ENCODE measurements at regions not wholly inside any gene's neighbourhood (a gene's known extent, or its start where the extent isn't known, plus 50 kb on each side); places are given as distances from the start of the nearest gene placed in this dataset.

GRCh38 chr3:103613397-103614156 lies 1178.8 kb downstream of the ZPLD1 start:
- DNase-seq (ENCODE audit: extremely low read depth, low read depth) = no peak
- H3K4me3 ChIP-seq (replicated peaks; ENCODE audit: low read depth, low read length) = no peak overlapping the region
- no peak for TF ChIP-seq CTCF (IDR thresholded peaks at IDR 0.05; ENCODE audit: low read depth, low read length, missing control alignments)

- H3K4me3 ChIP-seq (replicated peaks; ENCODE audit: low read depth, low read length) = no peak overlapping the region
- no peak for TF ChIP-seq CTCF (IDR thresholded peaks at IDR 0.05; ENCODE audit: low read depth, low read length, missing control alignments)
- no peak for DNase-seq (ENCODE audit: extremely low read depth, low read depth)
Measured at GRCh38 chr3:103614719-103615118, 1179.9 kb downstream of the ZPLD1 start.

DNA sequence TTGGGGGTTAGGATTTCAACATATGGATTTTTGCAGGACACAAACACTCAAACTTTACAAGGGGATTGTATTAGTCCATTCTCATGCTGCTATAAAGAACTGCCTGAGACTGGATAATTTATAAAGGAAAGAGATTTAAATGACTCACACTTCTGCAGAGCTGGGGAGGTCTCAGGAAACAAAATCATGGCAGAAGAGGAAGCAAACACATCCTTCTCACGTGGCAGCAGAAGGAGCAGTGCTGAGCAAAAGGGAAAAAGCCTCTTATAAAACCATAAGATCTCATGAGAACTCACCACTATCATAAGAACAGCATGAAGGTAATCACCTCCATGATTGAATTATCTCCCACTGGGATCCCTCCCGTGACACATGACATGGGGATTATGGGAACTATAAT lies 1183.1 kb downstream of the ZPLD1 start:
- TF ChIP-seq CTCF (IDR thresholded peaks at IDR 0.05; ENCODE audit: low read depth, low read length, missing control alignments) = no peak
- H3K4me3 ChIP-seq (replicated peaks; ENCODE audit: low read depth, low read length) = no peak overlapping the region
- DNase-seq (ENCODE audit: extremely low read depth, low read depth) = no peak

GRCh38 chr3:103624271-103624670 lies 1189.5 kb downstream of the ZPLD1 start:
- TF ChIP-seq CTCF (IDR thresholded peaks at IDR 0.05; ENCODE audit: low read depth, low read length, missing control alignments) = no peak
- no peak for DNase-seq (ENCODE audit: extremely low read depth, low read depth)
- H3K4me3 ChIP-seq (replicated peaks; ENCODE audit: low read depth, low read length) = no peak overlapping the region

GRCh38 chr3:103629391-103629790 lies 1194.6 kb downstream of the ZPLD1 start:
- no peak for DNase-seq (ENCODE audit: extremely low read depth, low read depth)
- H3K4me3 ChIP-seq (replicated peaks; ENCODE audit: low read depth, low read length) = no peak overlapping the region
- TF ChIP-seq CTCF (IDR thresholded peaks at IDR 0.05; ENCODE audit: low read depth, low read length, missing control alignments) = no peak

GRCh38 chr3:103644450-103644849 lies 1209.6 kb downstream of the ZPLD1 start:
- TF ChIP-seq CTCF (IDR thresholded peaks at IDR 0.05; ENCODE audit: low read depth, low read length, missing control alignments) = no peak
- DNase-seq (ENCODE audit: extremely low read depth, low read depth) = no peak

DNA sequence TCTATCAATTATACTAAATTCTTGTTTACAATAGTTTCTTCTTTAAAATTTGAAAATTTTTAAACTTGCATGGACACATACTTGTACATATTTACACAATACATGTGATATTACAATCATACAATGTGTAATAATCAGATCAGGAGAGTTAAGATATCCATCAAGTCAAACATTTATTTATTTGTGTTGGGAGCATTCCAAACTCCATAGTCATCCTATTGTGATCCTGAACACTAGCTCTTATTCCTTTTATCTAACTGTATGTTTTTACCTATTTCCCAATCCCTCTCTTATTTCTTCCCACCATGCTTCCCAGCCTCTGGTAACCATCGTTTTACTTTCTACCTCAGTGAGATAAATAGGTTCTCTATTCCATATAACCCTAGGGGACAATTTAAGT lies 1219.2 kb downstream of the ZPLD1 start:
- no peak for DNase-seq (ENCODE audit: extremely low read depth, low read depth)

More at GRCh38 chr3:103644450-103644849, 1209.6 kb downstream of the ZPLD1 start:
- H3K4me3 ChIP-seq (replicated peaks; ENCODE audit: low read depth, low read length) = no peak overlapping the region

More for the DNA sequence above, 1219.2 kb downstream of the ZPLD1 start:
- no peak overlapping the region for H3K4me3 ChIP-seq (replicated peaks; ENCODE audit: low read depth, low read length)
- no peak for TF ChIP-seq CTCF (IDR thresholded peaks at IDR 0.05; ENCODE audit: low read depth, low read length, missing control alignments)

Data from HFF-Myc (cell line).